PC-9 (cell line): ENCODE measurements at regions not wholly inside any gene's neighbourhood (a gene's known extent, or its start where the extent isn't known, plus 50 kb on each side); places are given as distances from the start of the nearest gene placed in this dataset.

ENCODE experiments used
- EZH2 ChIP-seq: fragments of 200-600 bp; sonication (generic); IDR thresholded peaks from 2 replicates; pipeline ENCODE4 v1.8.0; 2017; ENCODE audit warnings: antibody characterized with exemption, low read depth
- TF ChIP-seq, protein P1 (sequence below): fragments of 200-600 bp; sonication (generic); conservative IDR thresholded peaks from 2 replicates; pipeline ENCODE4 v1.6.1; 2017; ENCODE audit warnings: mixed run types, antibody characterized with exemption, mild to moderate bottlenecking, moderate library complexity

GRCh38 chr11:112724496-112724790 is 236.8 kb upstream of the NCAM1 start:
- TF ChIP-seq, protein P1, sequence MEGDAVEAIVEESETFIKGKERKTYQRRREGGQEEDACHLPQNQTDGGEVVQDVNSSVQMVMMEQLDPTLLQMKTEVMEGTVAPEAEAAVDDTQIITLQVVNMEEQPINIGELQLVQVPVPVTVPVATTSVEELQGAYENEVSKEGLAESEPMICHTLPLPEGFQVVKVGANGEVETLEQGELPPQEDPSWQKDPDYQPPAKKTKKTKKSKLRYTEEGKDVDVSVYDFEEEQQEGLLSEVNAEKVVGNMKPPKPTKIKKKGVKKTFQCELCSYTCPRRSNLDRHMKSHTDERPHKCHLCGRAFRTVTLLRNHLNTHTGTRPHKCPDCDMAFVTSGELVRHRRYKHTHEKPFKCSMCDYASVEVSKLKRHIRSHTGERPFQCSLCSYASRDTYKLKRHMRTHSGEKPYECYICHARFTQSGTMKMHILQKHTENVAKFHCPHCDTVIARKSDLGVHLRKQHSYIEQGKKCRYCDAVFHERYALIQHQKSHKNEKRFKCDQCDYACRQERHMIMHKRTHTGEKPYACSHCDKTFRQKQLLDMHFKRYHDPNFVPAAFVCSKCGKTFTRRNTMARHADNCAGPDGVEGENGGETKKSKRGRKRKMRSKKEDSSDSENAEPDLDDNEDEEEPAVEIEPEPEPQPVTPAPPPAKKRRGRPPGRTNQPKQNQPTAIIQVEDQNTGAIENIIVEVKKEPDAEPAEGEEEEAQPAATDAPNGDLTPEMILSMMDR, result no peak
- TF ChIP-seq EZH2, result no peak
